ENCODE measurements at regions not wholly inside any gene's neighbourhood (a gene's known extent, or its start where the extent isn't known, plus 50 kb on each side); places are given as distances from the start of the nearest gene placed in this dataset.

DNA sequence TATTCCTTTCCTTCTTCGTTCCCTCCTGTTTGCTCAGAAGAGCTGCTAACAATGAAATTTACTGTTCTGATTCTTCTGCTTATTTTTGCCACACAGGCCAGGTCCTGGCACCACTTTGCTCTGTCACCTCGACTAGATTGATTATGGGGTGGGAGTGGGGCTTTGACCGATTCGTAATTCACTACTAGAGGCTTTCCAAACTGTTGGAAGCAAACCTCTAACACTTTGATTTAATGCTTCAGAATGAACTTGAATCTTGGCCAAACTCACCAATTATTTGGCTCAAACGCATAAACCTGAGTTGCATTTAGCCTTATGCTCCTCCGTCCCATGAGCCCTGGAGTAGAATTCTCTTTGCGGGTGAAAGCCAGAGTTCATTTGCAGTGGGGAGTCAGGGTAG is 476.2 kb upstream of the FZD8 start:
- Histone ChIP-seq H4K20me1 (ENCODE audit: insufficient read depth, low read length) (no peaks in the 10 kb centered on the region), H3K4me3 (ENCODE audit: low read length) (no peak overlapping the region), H3F3A (ENCODE audit: insufficient read depth, low read length) (no peaks in the 10 kb centered on the region), H3K9me2 (replicated peaks; ENCODE audit: insufficient read depth, low read length) (no peaks in the 10 kb centered on the region), H3K27ac (ENCODE audit: low read length) (no peak overlapping the region), H3K4me2 (ENCODE audit: low read depth, low read length) (no peak overlapping the region), H3K9me3 (replicated peaks; ENCODE audit: insufficient read depth, low read length) (no peaks in the 10 kb centered on the region), H3K36me3 (replicated peaks; ENCODE audit: insufficient read depth, low read length) (no peaks in the 10 kb centered on the region), H2AFZ (ENCODE audit: low read length) (no peak overlapping the region), H3K27me3 (replicated peaks; ENCODE audit: insufficient read depth, low read length) (no peaks in the 10 kb centered on the region), H3K9ac (ENCODE audit: low read length) (no peak overlapping the region), H3K79me2 (ENCODE audit: low read length) (no peaks in the 10 kb centered on the region), H3K4me1 (ENCODE audit: low read length) (no peaks in the 10 kb centered on the region)
- no peak for DNase-seq
- TF ChIP-seq EZH2phosphoT487 (IDR thresholded peaks at IDR 0.05; ENCODE audit: low read length) = no peak
- TF ChIP-seq, protein P1, sequence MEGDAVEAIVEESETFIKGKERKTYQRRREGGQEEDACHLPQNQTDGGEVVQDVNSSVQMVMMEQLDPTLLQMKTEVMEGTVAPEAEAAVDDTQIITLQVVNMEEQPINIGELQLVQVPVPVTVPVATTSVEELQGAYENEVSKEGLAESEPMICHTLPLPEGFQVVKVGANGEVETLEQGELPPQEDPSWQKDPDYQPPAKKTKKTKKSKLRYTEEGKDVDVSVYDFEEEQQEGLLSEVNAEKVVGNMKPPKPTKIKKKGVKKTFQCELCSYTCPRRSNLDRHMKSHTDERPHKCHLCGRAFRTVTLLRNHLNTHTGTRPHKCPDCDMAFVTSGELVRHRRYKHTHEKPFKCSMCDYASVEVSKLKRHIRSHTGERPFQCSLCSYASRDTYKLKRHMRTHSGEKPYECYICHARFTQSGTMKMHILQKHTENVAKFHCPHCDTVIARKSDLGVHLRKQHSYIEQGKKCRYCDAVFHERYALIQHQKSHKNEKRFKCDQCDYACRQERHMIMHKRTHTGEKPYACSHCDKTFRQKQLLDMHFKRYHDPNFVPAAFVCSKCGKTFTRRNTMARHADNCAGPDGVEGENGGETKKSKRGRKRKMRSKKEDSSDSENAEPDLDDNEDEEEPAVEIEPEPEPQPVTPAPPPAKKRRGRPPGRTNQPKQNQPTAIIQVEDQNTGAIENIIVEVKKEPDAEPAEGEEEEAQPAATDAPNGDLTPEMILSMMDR (IDR thresholded peaks at IDR 0.05; ENCODE audit: low read length) = no peak
- TF ChIP-seq EZH2 (optimal IDR thresholded peaks at IDR 0.05; ENCODE audit: low read depth, low read length) = no peak

DNA sequence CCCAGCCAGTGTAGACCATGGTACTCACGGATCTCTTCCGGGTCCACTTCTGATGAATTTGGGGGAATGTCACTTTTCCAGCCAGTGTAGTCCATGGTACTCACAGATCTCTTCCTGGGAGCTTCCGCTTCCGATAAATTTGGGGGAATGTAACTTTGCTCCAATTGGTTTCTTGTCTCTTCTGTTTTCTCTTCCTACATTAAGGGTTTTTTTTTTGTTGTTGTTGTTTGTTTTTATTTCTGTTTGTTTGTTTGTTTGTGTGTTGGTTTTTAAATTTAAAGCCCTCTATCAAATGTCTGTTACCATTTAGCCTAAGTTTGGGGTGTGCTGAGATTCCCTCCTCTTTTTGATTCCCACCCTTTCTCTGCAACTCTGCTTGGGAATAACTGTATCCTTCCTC is 475.8 kb upstream of the FZD8 start:
- Histone ChIP-seq H3K9ac (ENCODE audit: low read length) (no peak overlapping the region), H3F3A (ENCODE audit: insufficient read depth, low read length) (no peaks in the 10 kb centered on the region), H3K9me3 (replicated peaks; ENCODE audit: insufficient read depth, low read length) (no peaks in the 10 kb centered on the region), H2AFZ (ENCODE audit: low read length) (no peak overlapping the region), H3K36me3 (replicated peaks; ENCODE audit: insufficient read depth, low read length) (no peaks in the 10 kb centered on the region), H3K27me3 (replicated peaks; ENCODE audit: insufficient read depth, low read length) (no peaks in the 10 kb centered on the region), H3K9me2 (replicated peaks; ENCODE audit: insufficient read depth, low read length) (no peaks in the 10 kb centered on the region), H3K27ac (ENCODE audit: low read length) (no peak overlapping the region), H3K4me3 (ENCODE audit: low read length) (no peak overlapping the region), H3K4me2 (ENCODE audit: low read depth, low read length) (no peak overlapping the region), H3K79me2 (ENCODE audit: low read length) (no peaks in the 10 kb centered on the region), H4K20me1 (ENCODE audit: insufficient read depth, low read length) (no peaks in the 10 kb centered on the region), H3K4me1 (ENCODE audit: low read length) (no peaks in the 10 kb centered on the region)
- TF ChIP-seq EZH2 (optimal IDR thresholded peaks at IDR 0.05; ENCODE audit: low read depth, low read length) (no peak), EZH2phosphoT487 (IDR thresholded peaks at IDR 0.05; ENCODE audit: low read length) (no peak)
- TF ChIP-seq, protein P1 (IDR thresholded peaks at IDR 0.05; ENCODE audit: low read length) = no peak
- DNase-seq = no peak

GRCh38 chr10:36117231-36117630 is 475.1 kb upstream of the FZD8 start:
- Histone ChIP-seq H3K27ac (ENCODE audit: low read length) (no peak overlapping the region), H3K9ac (ENCODE audit: low read length) (no peak overlapping the region), H2AFZ (ENCODE audit: low read length) (no peak overlapping the region), H3K4me1 (ENCODE audit: low read length) (no peaks in the 10 kb centered on the region), H3K9me3 (replicated peaks; ENCODE audit: insufficient read depth, low read length) (no peaks in the 10 kb centered on the region), H3K27me3 (replicated peaks; ENCODE audit: insufficient read depth, low read length) (no peaks in the 10 kb centered on the region), H4K20me1 (ENCODE audit: insufficient read depth, low read length) (no peaks in the 10 kb centered on the region), H3K79me2 (ENCODE audit: low read length) (no peaks in the 10 kb centered on the region), H3F3A (ENCODE audit: insufficient read depth, low read length) (no peaks in the 10 kb centered on the region), H3K9me2 (replicated peaks; ENCODE audit: insufficient read depth, low read length) (no peaks in the 10 kb centered on the region), H3K36me3 (replicated peaks; ENCODE audit: insufficient read depth, low read length) (no peaks in the 10 kb centered on the region), H3K4me3 (ENCODE audit: low read length) (no peak overlapping the region), H3K4me2 (ENCODE audit: low read depth, low read length) (no peak overlapping the region)
- no peak for DNase-seq
- TF ChIP-seq, protein P1 (IDR thresholded peaks at IDR 0.05; ENCODE audit: low read length) = no peak
- TF ChIP-seq EZH2phosphoT487 (IDR thresholded peaks at IDR 0.05; ENCODE audit: low read length) (no peak), EZH2 (optimal IDR thresholded peaks at IDR 0.05; ENCODE audit: low read depth, low read length) (no peak)

Measured in MM.1S (cell line).